GM18499 (cell line): ENCODE measurements at regions not wholly inside any gene's neighbourhood (a gene's known extent, or its start where the extent isn't known, plus 50 kb on each side); places are given as distances from the start of the nearest gene placed in this dataset.

Source experiments
- ATAC-seq: cut with Tn5 transposase; IDR thresholded peaks from one replicate; pipeline ENCODE4 v1.9.1; 2021; ENCODE audit warnings: moderate number of reproducible peaks; ENCODE audit not compliant: insufficient read depth, unreplicated experiment

GRCh38 chr11:16454289-16454863, 98.0 kb upstream of the SOX6 start:
- no peak for ATAC-seq

GRCh38 chr11:16448123-16448717, 91.9 kb upstream of the SOX6 start:
- no peak for ATAC-seq

GRCh38 chr11:16441461-16441860, 85.1 kb upstream of the SOX6 start:
- no peak for ATAC-seq

- ATAC-seq: no peak
These were observed 83.8 kb upstream of the SOX6 start for GRCh38 chr11:16440136-16440535.

GRCh38 chr11:16434036-16434435, 77.7 kb upstream of the SOX6 start:
- no peak for ATAC-seq

- no peak for ATAC-seq
These were observed 74.3 kb upstream of the SOX6 start for GRCh38 chr11:16430674-16431073.

GRCh38 chr11:16421826-16422225, 65.5 kb upstream of the SOX6 start:
- no peak for ATAC-seq

- ATAC-seq: no peak
These were observed 62.2 kb upstream of the SOX6 start for GRCh38 chr11:16418428-16419097.

- peak; percentile 59 for ATAC-seq
These were observed 56.3 kb upstream of the SOX6 start for GRCh38 chr11:16412525-16413172.

GRCh38 chr11:16410479-16410878, 54.1 kb upstream of the SOX6 start:
- no peak for ATAC-seq

GRCh38 chr11:16408619-16409018, 52.3 kb upstream of the SOX6 start:
- no peak for ATAC-seq

- no peak for ATAC-seq
These were observed 49.9 kb upstream of the SOX6 start for GRCh38 chr11:16406226-16406625.
